ENCODE measurements at regions not wholly inside any gene's neighbourhood (a gene's known extent, or its start where the extent isn't known, plus 50 kb on each side); places are given as distances from the start of the nearest gene placed in this dataset.

GRCh38 chr1:244224487-244225430 lies 173.7 kb downstream of the ZBTB18 start:
- DNase-seq (ENCODE audit: low spot score), result no peak

DNA sequence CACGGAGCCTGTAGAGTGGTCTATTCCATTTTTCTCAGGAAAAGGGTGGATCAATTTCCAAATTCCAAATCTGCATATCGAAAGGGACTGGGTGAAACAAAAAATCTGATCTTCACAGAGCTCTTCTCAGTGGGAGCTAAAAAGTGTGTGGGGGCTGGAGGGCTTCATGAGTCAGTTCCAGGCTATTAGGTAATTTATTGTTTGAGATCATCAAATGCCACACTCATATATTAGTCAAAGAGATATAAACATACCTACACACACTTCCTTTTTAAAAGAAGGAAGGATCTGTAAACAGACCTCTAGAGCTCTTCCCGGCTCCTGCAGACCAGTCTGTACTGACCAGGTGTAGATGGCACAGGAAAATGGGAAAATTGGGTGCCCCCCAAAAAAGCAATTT lies 175.4 kb downstream of the ZBTB18 start:
- TF ChIP-seq POLR2AphosphoS5 (IDR thresholded peaks at IDR 0.05) (no peak), POLR2A (IDR thresholded peaks at IDR 0.05) (no peak)
- TF ChIP-seq, protein P1, sequence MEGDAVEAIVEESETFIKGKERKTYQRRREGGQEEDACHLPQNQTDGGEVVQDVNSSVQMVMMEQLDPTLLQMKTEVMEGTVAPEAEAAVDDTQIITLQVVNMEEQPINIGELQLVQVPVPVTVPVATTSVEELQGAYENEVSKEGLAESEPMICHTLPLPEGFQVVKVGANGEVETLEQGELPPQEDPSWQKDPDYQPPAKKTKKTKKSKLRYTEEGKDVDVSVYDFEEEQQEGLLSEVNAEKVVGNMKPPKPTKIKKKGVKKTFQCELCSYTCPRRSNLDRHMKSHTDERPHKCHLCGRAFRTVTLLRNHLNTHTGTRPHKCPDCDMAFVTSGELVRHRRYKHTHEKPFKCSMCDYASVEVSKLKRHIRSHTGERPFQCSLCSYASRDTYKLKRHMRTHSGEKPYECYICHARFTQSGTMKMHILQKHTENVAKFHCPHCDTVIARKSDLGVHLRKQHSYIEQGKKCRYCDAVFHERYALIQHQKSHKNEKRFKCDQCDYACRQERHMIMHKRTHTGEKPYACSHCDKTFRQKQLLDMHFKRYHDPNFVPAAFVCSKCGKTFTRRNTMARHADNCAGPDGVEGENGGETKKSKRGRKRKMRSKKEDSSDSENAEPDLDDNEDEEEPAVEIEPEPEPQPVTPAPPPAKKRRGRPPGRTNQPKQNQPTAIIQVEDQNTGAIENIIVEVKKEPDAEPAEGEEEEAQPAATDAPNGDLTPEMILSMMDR (IDR thresholded peaks at IDR 0.05), result no peak

More at GRCh38 chr1:244224487-244225430, 173.7 kb downstream of the ZBTB18 start:
- H3K36me3 ChIP-seq, result no peaks in the 10 kb centered on the region
- intact Hi-C loops (cut with DNase I), result no loop called here
- no peaks in the 10 kb centered on the region for H3K9me3 ChIP-seq
- no peak overlapping the region for H3K4me3 ChIP-seq
- no peaks in the 10 kb centered on the region for H3K4me1 ChIP-seq (replicated peaks)
- TF ChIP-seq POLR2A (IDR thresholded peaks at IDR 0.05) (no peak), POLR2AphosphoS5 (IDR thresholded peaks at IDR 0.05) (no peak)
- TF ChIP-seq, protein P1 (IDR thresholded peaks at IDR 0.05), result no peak
- WGBS, result 89% methylated on average over 11 of the region's 11 CpGs
- H3K27ac ChIP-seq, result no peak overlapping the region
- H3K27me3 ChIP-seq (replicated peaks; ENCODE audit: insufficient read depth), result no peaks in the 10 kb centered on the region

GRCh38 chr1:244230470-244230869 lies 179.4 kb downstream of the ZBTB18 start:
- Histone ChIP-seq H3K36me3 (no peaks in the 10 kb centered on the region), H3K27me3 (replicated peaks; ENCODE audit: insufficient read depth) (no peaks in the 10 kb centered on the region), H3K9me3 (no peaks in the 10 kb centered on the region), H3K4me3 (no peak overlapping the region), H3K27ac (no peak overlapping the region), H3K4me1 (replicated peaks) (no peaks in the 10 kb centered on the region)
- WGBS, result 96% methylated on average over 9 of the region's 9 CpGs
- no peak for TF ChIP-seq POLR2A (IDR thresholded peaks at IDR 0.05)
- TF ChIP-seq, protein P1 (IDR thresholded peaks at IDR 0.05), result no peak
- no peak for TF ChIP-seq POLR2AphosphoS5 (IDR thresholded peaks at IDR 0.05)
- intact Hi-C loops (cut with DNase I), result no loop called here
- DNase-seq (ENCODE audit: low spot score), result no peak

More for the DNA sequence above, 175.4 kb downstream of the ZBTB18 start:
- Histone ChIP-seq H3K36me3 (no peaks in the 10 kb centered on the region), H3K9me3 (no peaks in the 10 kb centered on the region), H3K27ac (no peak overlapping the region), H3K4me3 (no peak overlapping the region), H3K4me1 (replicated peaks) (no peaks in the 10 kb centered on the region), H3K27me3 (replicated peaks; ENCODE audit: insufficient read depth) (no peaks in the 10 kb centered on the region)
- no peak for DNase-seq (ENCODE audit: low spot score)
- intact Hi-C loops (cut with DNase I), result no loop called here
- 77% methylated on average over 3 of the region's 3 CpGs for WGBS

GRCh38 chr1:244231193-244231571 lies 180.1 kb downstream of the ZBTB18 start:
- H3K27me3 ChIP-seq (replicated peaks; ENCODE audit: insufficient read depth), result no peaks in the 10 kb centered on the region
- no peaks in the 10 kb centered on the region for H3K9me3 ChIP-seq
- peak overlapping the region in 1 of 2 donors; percentile 10 for H3K4me3 ChIP-seq
- intact Hi-C loops (cut with DNase I), result no loop called here
- no peaks in the 10 kb centered on the region for H3K36me3 ChIP-seq
- no peak overlapping the region for H3K27ac ChIP-seq
- H3K4me1 ChIP-seq (replicated peaks), result no peaks in the 10 kb centered on the region
- TF ChIP-seq, protein P1 (IDR thresholded peaks at IDR 0.05), result no peak
- no peak for TF ChIP-seq POLR2AphosphoS5 (IDR thresholded peaks at IDR 0.05)
- WGBS, result 27% methylated on average over 8 of the region's 8 CpGs
- DNase-seq (ENCODE audit: low spot score), result no peak

All from prostate gland (tissue), 2 donors.